Loucy (cell line): ENCODE measurements at regions not wholly inside any gene's neighbourhood (a gene's known extent, or its start where the extent isn't known, plus 50 kb on each side); places are given as distances from the start of the nearest gene placed in this dataset.

Source experiments
- H2AFZ ChIP-seq: fragments of 200-600 bp; sonication (generic); 2 replicates; pipeline ENCODE4 v1.6.0; 2016; ENCODE audit warnings: antibody characterized with exemption, mild to moderate bottlenecking, low read length, moderate library complexity
- H3F3A ChIP-seq: fragments of 200-600 bp; 2 replicates; pipeline ENCODE4 v1.6.0; 2016; ENCODE audit warnings: antibody characterized with exemption, low read depth, mild to moderate bottlenecking
- H3K27me3 ChIP-seq: fragments of 200-600 bp; sonication (generic); 2 replicates; pipeline ENCODE4 v1.6.1; 2014; ENCODE audit warnings: low read length, mild to moderate bottlenecking; ENCODE audit not compliant: insufficient read depth, poor library complexity, severe bottlenecking
- H3K36me3 ChIP-seq: fragments of 200-600 bp; sonication (generic); 2 replicates; pipeline ENCODE4 v1.6.1; 2016; ENCODE audit warnings: low read length; ENCODE audit not compliant: insufficient read depth
- H3K4me1 ChIP-seq: fragments of 200-600 bp; sonication (generic); 2 replicates; pipeline ENCODE4 v1.5.1; 2014; ENCODE audit warnings: low read length, mild to moderate bottlenecking; ENCODE audit not compliant: insufficient read depth, poor library complexity, severe bottlenecking
- H3K4me2 ChIP-seq: fragments of 200-600 bp; sonication (generic); 2 replicates; pipeline ENCODE4 v1.6.0; 2014; ENCODE audit warnings: antibody characterized with exemption, low read length, low read depth, mild to moderate bottlenecking; ENCODE audit not compliant: poor library complexity, severe bottlenecking
- H3K4me3 ChIP-seq: fragments of 200-600 bp; sonication (generic); 2 replicates; pipeline ENCODE4 v1.5.1; 2014; ENCODE audit warnings: low read length, mild to moderate bottlenecking, mixed read lengths; ENCODE audit not compliant: poor library complexity, severe bottlenecking
- H3K79me2 ChIP-seq: fragments of 200-600 bp; sonication (generic); 2 replicates; pipeline ENCODE4 v1.6.1; 2014; ENCODE audit warnings: low read length; ENCODE audit not compliant: insufficient read depth
- H3K9ac ChIP-seq: fragments of 200-600 bp; sonication (generic); 2 replicates; pipeline ENCODE4 v1.6.0; 2014; ENCODE audit warnings: mild to moderate bottlenecking, low read depth, low read length, moderate library complexity; ENCODE audit not compliant: poor library complexity, severe bottlenecking
- H3K9me2 ChIP-seq: fragments of 200-600 bp; sonication (generic); replicated peaks from 2 replicates; pipeline ENCODE4 v1.6.1; 2016; ENCODE audit warnings: low read depth, low read length, mixed read lengths
- H3K9me3 ChIP-seq: fragments of 200-600 bp; sonication (generic); 2 replicates; pipeline ENCODE4 v1.6.1; 2014; ENCODE audit warnings: mild to moderate bottlenecking, antibody characterized with exemption, low read length, low read depth; ENCODE audit not compliant: insufficient read depth
- H4K20me1 ChIP-seq: fragments of 200-600 bp; sonication (generic); 2 replicates; pipeline ENCODE4 v1.6.0; 2014; ENCODE audit warnings: antibody characterized with exemption, low read length, mild to moderate bottlenecking; ENCODE audit not compliant: insufficient read depth, poor library complexity, severe bottlenecking
- CTCF ChIP-seq: fragments of 200-600 bp; sonication (generic); conservative IDR thresholded peaks from 2 replicates; pipeline ENCODE4 v1.5.1; 2014; ENCODE audit warnings: mild to moderate bottlenecking, antibody characterized with exemption, low read length
- EZH2phosphoT487 ChIP-seq: fragments of 200-600 bp; IDR thresholded peaks from 2 replicates; pipeline ENCODE4 v1.6.1; 2018; ENCODE audit warnings: antibody characterized with exemption, mild to moderate bottlenecking, moderate library complexity, borderline replicate concordance

- no peaks in the 10 kb centered on the region for H3K9me3 ChIP-seq
- no peaks in the 10 kb centered on the region for H3K9me2 ChIP-seq
- H3K79me2 ChIP-seq: no peaks in the 10 kb centered on the region
- no peaks in the 10 kb centered on the region for H3F3A ChIP-seq
- no peaks in the 10 kb centered on the region for H4K20me1 ChIP-seq
- H3K9ac ChIP-seq: no peak overlapping the region
- H3K4me2 ChIP-seq: no peak overlapping the region
- H3K4me3 ChIP-seq: no peak overlapping the region
- no peak for TF ChIP-seq CTCF
- TF ChIP-seq EZH2phosphoT487: no peak
- H3K36me3 ChIP-seq: no peaks in the 10 kb centered on the region
- no peaks in the 10 kb centered on the region for H3K27me3 ChIP-seq
- no peak overlapping the region for H2AFZ ChIP-seq
- H3K4me1 ChIP-seq: no peaks in the 10 kb centered on the region
Observed at GRCh38 chr5:33329891-33330290, 110.9 kb upstream of the TARS1 start.

DNA sequence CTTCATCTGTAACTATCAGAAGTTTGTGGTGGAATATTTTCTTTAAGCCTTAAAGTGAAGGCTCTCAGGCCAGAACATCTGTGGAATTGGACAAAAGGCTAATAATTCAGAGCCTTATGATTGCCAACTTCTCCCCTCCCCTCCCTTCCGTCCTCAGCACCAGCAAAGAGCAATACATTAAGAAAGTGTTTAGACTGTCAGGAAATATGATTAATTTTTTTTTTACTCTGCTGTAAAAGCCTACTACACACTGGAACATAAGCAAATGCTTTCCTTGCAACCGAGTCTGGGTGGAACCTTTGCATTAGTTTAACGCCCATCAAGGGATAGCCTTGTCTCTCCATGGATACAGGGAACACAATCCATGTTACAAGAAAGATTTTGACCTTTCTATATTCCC is 110.3 kb upstream of the TARS1 start:
- Histone ChIP-seq H3K9me3 (no peaks in the 10 kb centered on the region), H3K27me3 (no peaks in the 10 kb centered on the region), H3F3A (no peaks in the 10 kb centered on the region), H4K20me1 (no peaks in the 10 kb centered on the region), H3K79me2 (no peaks in the 10 kb centered on the region), H3K9me2 (no peaks in the 10 kb centered on the region), H3K4me1 (no peaks in the 10 kb centered on the region), H2AFZ (no peak overlapping the region), H3K4me3 (no peak overlapping the region), H3K36me3 (no peaks in the 10 kb centered on the region), H3K9ac (no peak overlapping the region), H3K4me2 (no peak overlapping the region)
- no peak for TF ChIP-seq CTCF

DNA sequence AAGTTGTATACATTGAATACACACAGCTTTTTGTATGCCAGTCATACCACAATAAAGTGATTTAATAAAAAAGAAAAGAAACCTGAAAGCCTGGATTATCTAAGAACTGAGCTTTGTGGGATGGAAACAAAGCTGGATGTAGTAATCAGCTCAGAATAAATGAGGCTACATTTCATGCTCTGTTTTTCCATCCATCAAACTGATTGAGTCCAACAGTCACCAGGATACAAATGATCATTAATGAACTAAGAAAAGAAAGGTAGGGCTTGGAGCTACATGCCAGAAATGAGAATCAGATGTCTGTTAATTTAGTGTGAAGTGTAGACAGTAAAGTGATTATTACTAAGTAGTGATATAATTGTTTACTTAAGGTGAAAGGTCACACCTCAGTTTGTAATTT is 109.8 kb upstream of the TARS1 start:
- no peak overlapping the region for H3K4me3 ChIP-seq
- no peaks in the 10 kb centered on the region for H3K9me2 ChIP-seq
- H3K4me1 ChIP-seq: no peaks in the 10 kb centered on the region
- H3F3A ChIP-seq: no peaks in the 10 kb centered on the region
- no peaks in the 10 kb centered on the region for H3K79me2 ChIP-seq
- H3K36me3 ChIP-seq: no peaks in the 10 kb centered on the region
- no peak overlapping the region for H3K9ac ChIP-seq
- no peaks in the 10 kb centered on the region for H3K9me3 ChIP-seq
- no peak for TF ChIP-seq CTCF
- no peak overlapping the region for H3K4me2 ChIP-seq
- no peak overlapping the region for H2AFZ ChIP-seq
- no peaks in the 10 kb centered on the region for H4K20me1 ChIP-seq
- H3K27me3 ChIP-seq: no peaks in the 10 kb centered on the region
